Activated CD8-positive, alpha-beta T cell treated with anti-CD3 and anti-CD28 coated beads for 36 hours (primary cell): ENCODE measurements at regions not wholly inside any gene's neighbourhood (a gene's known extent, or its start where the extent isn't known, plus 50 kb on each side); places are given as distances from the start of the nearest gene placed in this dataset.

ENCODE experiments used
- ATAC-seq: fragments of 200-7000 bp; cut with Tn5 transposase; one replicate; pipeline ENCODE4 v1.10.0; 2021; ENCODE audit warnings: mild to moderate bottlenecking, moderate library complexity
- CTCF ChIA-PET: fragments of 350-600 bp; sonication (Branson Sonifier 250); formaldehyde crosslinking; loops from one replicate; lab custom pipeline; 2021; ENCODE audit warnings: antibody characterized with exemption; lab: Charles Lee
- POLR2A ChIA-PET: fragments of 350-600 bp; sonication (Branson Sonifier 250); formaldehyde crosslinking; loops from one replicate; lab custom pipeline; 2021; ENCODE audit warnings: antibody characterized with exemption; lab: Charles Lee
- DNase-seq: peaks from one replicate; pipeline ENCODE4 v3.0.0-alpha.2; 2020
- H3K27ac Mint-ChIP-seq: one replicate; pipeline ENCODE4 v1.8.0; 2021; ENCODE audit warnings: mild to moderate bottlenecking, mixed read lengths
- H3K27me3 Mint-ChIP-seq: one replicate; pipeline ENCODE4 v1.8.0; 2021; ENCODE audit warnings: mixed read lengths
- H3K36me3 Mint-ChIP-seq: one replicate; pipeline ENCODE4 v1.8.0; 2021; ENCODE audit warnings: low read depth, mixed read lengths
- H3K4me1 Mint-ChIP-seq: one replicate; pipeline ENCODE4 v1.8.0; 2021; ENCODE audit warnings: low read depth, mixed read lengths
- H3K4me3 Mint-ChIP-seq: one replicate; pipeline ENCODE4 v1.8.0; 2021; ENCODE audit warnings: mild to moderate bottlenecking, moderate library complexity, mixed read lengths
- H3K9me3 Mint-ChIP-seq: one replicate; pipeline ENCODE4 v1.8.0; 2021; ENCODE audit warnings: mixed read lengths
- CTCF ChIP-seq: fragments of 200-600 bp; IDR thresholded peaks from one replicate; pipeline ENCODE4 v1.8.0; 2022; ENCODE audit warnings: antibody characterized with exemption, mild to moderate bottlenecking
- intact Hi-C: fragments of 100-400 bp; cut with micrococcal nuclease; formaldehyde crosslinking; loops from one replicate; pipeline ENCODE4 v1.10.0; 2022

GRCh38 chr6:28809947-28810658, 113.7 kb downstream of the TRIM27 start:
- H3K4me3 Mint-ChIP-seq, result peak overlapping the region; percentile 1
- H3K36me3 Mint-ChIP-seq, result peaks cover 16% of the 10 kb centered on the region
- no peak for DNase-seq
- TF ChIP-seq CTCF, result no peak
- ChIA-PET CTCF (interaction anchor here (1.1 to 1.7 kb wide), 2 partner anchors 15 to 27 kb away, joined by 4 read pairs; no protein-coding TSS in a partner anchor), POLR2A (interaction anchor here (0.6 kb wide), 1 partner anchor 15 kb away, joined by 3 read pairs; no protein-coding TSS in a partner anchor)
- no peak for ATAC-seq
- H3K9me3 Mint-ChIP-seq, result peaks cover 11% of the 10 kb centered on the region
- peaks cover 15% of the 10 kb centered on the region for H3K4me1 Mint-ChIP-seq
- H3K27me3 Mint-ChIP-seq, result peaks cover 78% of the 10 kb centered on the region
- intact Hi-C loops, result loop anchor here (5.0 kb wide), 1 partner anchor 38 kb away; no protein-coding TSS in a partner anchor
- H3K27ac Mint-ChIP-seq, result no peak overlapping the region

- peaks cover 16% of the 10 kb centered on the region for H3K36me3 Mint-ChIP-seq
- ChIA-PET CTCF (interaction anchor here (1.1 to 1.7 kb wide), 2 partner anchors 16 to 26 kb away, joined by 4 read pairs; no protein-coding TSS in a partner anchor), POLR2A (no interaction called here)
- H3K27me3 Mint-ChIP-seq, result peaks cover 82% of the 10 kb centered on the region
- no peak overlapping the region for H3K4me3 Mint-ChIP-seq
- DNase-seq (no peak), ATAC-seq (no peak)
- H3K9me3 Mint-ChIP-seq, result peaks cover 11% of the 10 kb centered on the region
- intact Hi-C loops, result loop anchor here (5.0 kb wide), 1 partner anchor 38 kb away; no protein-coding TSS in a partner anchor
- H3K4me1 Mint-ChIP-seq, result peaks cover 15% of the 10 kb centered on the region
- TF ChIP-seq CTCF, result no peak
- H3K27ac Mint-ChIP-seq, result no peak overlapping the region
These were observed 113.1 kb downstream of the TRIM27 start for GRCh38 chr6:28810659-28811053.

GRCh38 chr6:28811873-28812272, 111.9 kb downstream of the TRIM27 start:
- Mint-ChIP-seq H3K9me3 (peaks cover 11% of the 10 kb centered on the region), H3K27ac (no peak overlapping the region), H3K4me1 (peaks cover 15% of the 10 kb centered on the region), H3K27me3 (peaks cover 86% of the 10 kb centered on the region), H3K4me3 (peak overlapping the region; percentile 4), H3K36me3 (peaks cover 16% of the 10 kb centered on the region)
- DNase-seq (no peak), ATAC-seq (no peak)
- no peak for TF ChIP-seq CTCF
- ChIA-PET POLR2A (no interaction called here), CTCF (no interaction called here)
- intact Hi-C loops, result loop anchor here (5.0 kb wide), 1 partner anchor 40 kb away; no protein-coding TSS in a partner anchor

- H3K36me3 Mint-ChIP-seq, result peaks cover 16% of the 10 kb centered on the region
- H3K27me3 Mint-ChIP-seq, result peaks cover 89% of the 10 kb centered on the region
- H3K9me3 Mint-ChIP-seq, result peaks cover 11% of the 10 kb centered on the region
- POLR2A ChIA-PET, result no interaction called here
- H3K4me3 Mint-ChIP-seq, result no peak overlapping the region
- intact Hi-C loops, result loop anchor here (5.0 kb wide), 1 partner anchor 41 kb away; no protein-coding TSS in a partner anchor
- ATAC-seq (no peak), DNase-seq (no peak)
- no peak for TF ChIP-seq CTCF
- CTCF ChIA-PET, result interaction anchor here (0.7 kb wide), 1 partner anchor 18 kb away, joined by 3 read pairs; no protein-coding TSS in a partner anchor
- peaks cover 17% of the 10 kb centered on the region for H3K4me1 Mint-ChIP-seq
- H3K27ac Mint-ChIP-seq, result no peak overlapping the region
These were observed 110.8 kb downstream of the TRIM27 start for GRCh38 chr6:28812778-28813569.
